Right ventricle myocardium superior (tissue), 1 donor: ENCODE measurements at regions not wholly inside any gene's neighbourhood (a gene's known extent, or its start where the extent isn't known, plus 50 kb on each side); places are given as distances from the start of the nearest gene placed in this dataset.

Experiments
- ATAC-seq: fragments of 200-7000 bp; cut with Tn5 transposase; one replicate; pipeline ENCODE4 v1.9.1; 2020; ENCODE audit warnings: mild to moderate bottlenecking; ENCODE audit not compliant: poor library complexity
- DNase-seq: peaks from one replicate; pipeline ENCODE4 v3.0.0-alpha.2; 2020
- intact Hi-C: fragments of 100-400 bp; cut with DNase I; formaldehyde crosslinking; loops from one replicate; pipeline ENCODE4 v1.11.2; 2022
- donor health status: DM: no; HTN: yes; CAD: no; lungs with severe emphysema.

- DNase-seq = peak; percentile 56
- intact Hi-C loops = no loop called here
- peak; percentile 80 for ATAC-seq
Measured at GRCh38 chr6:11353921-11354389, 121.5 kb upstream of the NEDD9 start.

GRCh38 chr6:11350294-11350693 lies 117.8 kb upstream of the NEDD9 start:
- ATAC-seq (peak; percentile 51), DNase-seq (no peak)
- intact Hi-C loops = no loop called here

- DNase-seq (no peak), ATAC-seq (no peak)
- intact Hi-C loops = no loop called here
Measured at GRCh38 chr6:11349880-11350279, 117.4 kb upstream of the NEDD9 start.

GRCh38 chr6:11346516-11346915 lies 114.0 kb upstream of the NEDD9 start:
- ATAC-seq (no peak), DNase-seq (no peak)
- intact Hi-C loops = no loop called here

- intact Hi-C loops = no loop called here
- ATAC-seq (no peak), DNase-seq (no peak)
Measured at GRCh38 chr6:11345536-11345935, 113.1 kb upstream of the NEDD9 start.

GRCh38 chr6:11343963-11344723 lies 111.7 kb upstream of the NEDD9 start:
- no peak for ATAC-seq

GRCh38 chr6:11341867-11342266 lies 109.4 kb upstream of the NEDD9 start:
- no peak for ATAC-seq
- intact Hi-C loops = no loop called here
- DNase-seq = no peak

More at GRCh38 chr6:11343963-11344723, 111.7 kb upstream of the NEDD9 start:
- intact Hi-C loops = no loop called here
- DNase-seq = no peak

GRCh38 chr6:11341303-11341702 lies 108.8 kb upstream of the NEDD9 start:
- no peak for ATAC-seq
- DNase-seq = no peak
- intact Hi-C loops = no loop called here

- DNase-seq (no peak), ATAC-seq (no peak)
- intact Hi-C loops = no loop called here
Measured at GRCh38 chr6:11339380-11339779, 106.9 kb upstream of the NEDD9 start.

- no peak for ATAC-seq
- intact Hi-C loops = no loop called here
- DNase-seq = no peak
Measured at GRCh38 chr6:11337306-11337705, 104.8 kb upstream of the NEDD9 start.

GRCh38 chr6:11335826-11336225 lies 103.4 kb upstream of the NEDD9 start:
- intact Hi-C loops = no loop called here
- ATAC-seq = no peak
- DNase-seq = no peak

- intact Hi-C loops = no loop called here
- no peak for DNase-seq
- ATAC-seq = no peak
Measured at GRCh38 chr6:11333132-11333849, 100.8 kb upstream of the NEDD9 start.

- DNase-seq = no peak
- intact Hi-C loops = no loop called here
- ATAC-seq = no peak
Measured at GRCh38 chr6:11332463-11332862, 100.0 kb upstream of the NEDD9 start.

GRCh38 chr6:11331111-11331510 lies 98.6 kb upstream of the NEDD9 start:
- intact Hi-C loops = no loop called here

GRCh38 chr6:11330413-11330760 lies 97.9 kb upstream of the NEDD9 start:
- ATAC-seq (peak; percentile 48), DNase-seq (no peak)
- intact Hi-C loops = no loop called here

More at GRCh38 chr6:11331111-11331510, 98.6 kb upstream of the NEDD9 start:
- ATAC-seq (no peak), DNase-seq (no peak)

GRCh38 chr6:11329726-11330412 lies 97.4 kb upstream of the NEDD9 start:
- DNase-seq = no peak
- ATAC-seq = no peak
- intact Hi-C loops = no loop called here

GRCh38 chr6:11328613-11329247 lies 96.3 kb upstream of the NEDD9 start:
- intact Hi-C loops = no loop called here
- DNase-seq (no peak), ATAC-seq (no peak)

GRCh38 chr6:11327961-11328360 lies 95.5 kb upstream of the NEDD9 start:
- no peak for ATAC-seq
- intact Hi-C loops = no loop called here
- no peak for DNase-seq

- intact Hi-C loops = no loop called here
- DNase-seq (no peak), ATAC-seq (no peak)
Measured at GRCh38 chr6:11326116-11326515, 93.6 kb upstream of the NEDD9 start.
